ENCODE measurements at regions not wholly inside any gene's neighbourhood (a gene's known extent, or its start where the extent isn't known, plus 50 kb on each side); places are given as distances from the start of the nearest gene placed in this dataset.

GRCh38 chr12:125786143-125786542 is 720.9 kb downstream of the AACS start:
- no peak for TF ChIP-seq CTCF (IDR thresholded peaks at IDR 0.05; ENCODE audit: insufficient read depth, low read length, poor library complexity, severe bottlenecking)
- TF ChIP-seq EZH2phosphoT487 (conservative IDR thresholded peaks at IDR 0.05; ENCODE audit: low read length) = no peak
